AG09309 (cell line): ENCODE measurements at regions not wholly inside any gene's neighbourhood (a gene's known extent, or its start where the extent isn't known, plus 50 kb on each side); places are given as distances from the start of the nearest gene placed in this dataset.

Source experiments
- DNase-seq: peaks from one replicate; pipeline ENCODE4 v3.0.0-alpha.2; 2010; ENCODE audit warnings: low read depth
- H3K4me3 ChIP-seq: 2 replicates; pipeline ENCODE4 v1.5.1; 2011; ENCODE audit warnings: mild to moderate bottlenecking, low read depth, low read length, moderate library complexity; ENCODE audit not compliant: control insufficient read depth
- CTCF ChIP-seq: IDR thresholded peaks from 2 replicates; pipeline ENCODE4 v1.5.1; 2011; ENCODE audit warnings: mild to moderate bottlenecking, low read depth, low read length, inconsistent platforms; ENCODE audit not compliant: insufficient read depth, control insufficient read depth; ENCODE audit errors: missing control alignments

GRCh38 chr21:32147041-32147440 is 131.8 kb downstream of the MIS18A start:
- no peak for TF ChIP-seq CTCF
- no peak for DNase-seq
- no peak overlapping the region for H3K4me3 ChIP-seq

GRCh38 chr21:32144851-32145250 is 134.0 kb downstream of the MIS18A start:
- no peak overlapping the region for H3K4me3 ChIP-seq
- TF ChIP-seq CTCF: no peak
- no peak for DNase-seq

GRCh38 chr21:32143241-32143939 is 135.5 kb downstream of the MIS18A start:
- no peak overlapping the region for H3K4me3 ChIP-seq
- peak; percentile 16 for DNase-seq
- peak; percentile 17 for TF ChIP-seq CTCF

GRCh38 chr21:32141318-32141633 is 137.6 kb downstream of the MIS18A start:
- no peak overlapping the region for H3K4me3 ChIP-seq
- TF ChIP-seq CTCF: no peak
- DNase-seq: no peak

GRCh38 chr21:32140604-32141317 is 138.1 kb downstream of the MIS18A start:
- no peak for TF ChIP-seq CTCF
- H3K4me3 ChIP-seq: no peak overlapping the region
- no peak for DNase-seq

GRCh38 chr21:32140151-32140550 is 138.7 kb downstream of the MIS18A start:
- no peak for DNase-seq
- no peak for TF ChIP-seq CTCF
- no peak overlapping the region for H3K4me3 ChIP-seq
